Nephron progenitor cell (in vitro differentiated cells): ENCODE measurements at regions not wholly inside any gene's neighbourhood (a gene's known extent, or its start where the extent isn't known, plus 50 kb on each side); places are given as distances from the start of the nearest gene placed in this dataset.

ENCODE experiments used
- DNase-seq: peaks from one replicate; pipeline ENCODE4 v3.0.0; 2021
- H3K27ac Mint-ChIP-seq: 2 replicates; pipeline ENCODE4 v1.8.0; 2021; ENCODE audit warnings: mild to moderate bottlenecking, moderate library complexity, mixed read lengths
- H3K27me3 Mint-ChIP-seq: 2 replicates; pipeline ENCODE4 v1.8.0; 2021; ENCODE audit warnings: mild to moderate bottlenecking, low read depth, mixed read lengths; ENCODE audit not compliant: poor library complexity
- H3K36me3 Mint-ChIP-seq: 2 replicates; pipeline ENCODE4 v1.8.0; 2021; ENCODE audit warnings: low read depth, mixed read lengths
- H3K4me1 Mint-ChIP-seq: 2 replicates; pipeline ENCODE4 v1.8.0; 2021; ENCODE audit warnings: mixed read lengths
- H3K4me3 Mint-ChIP-seq: 2 replicates; pipeline ENCODE4 v1.8.0; 2021; ENCODE audit warnings: mild to moderate bottlenecking, moderate library complexity, mixed read lengths
- H3K9me3 Mint-ChIP-seq: 2 replicates; pipeline ENCODE4 v1.8.0; 2021; ENCODE audit warnings: mild to moderate bottlenecking, moderate library complexity, mixed read lengths
- TF ChIP-seq, protein P1 (sequence below): fragments of 200-600 bp; sonication (generic); IDR thresholded peaks from 2 replicates; pipeline ENCODE4 v1.5.0; 2021; ENCODE audit warnings: antibody characterized with exemption

DNA sequence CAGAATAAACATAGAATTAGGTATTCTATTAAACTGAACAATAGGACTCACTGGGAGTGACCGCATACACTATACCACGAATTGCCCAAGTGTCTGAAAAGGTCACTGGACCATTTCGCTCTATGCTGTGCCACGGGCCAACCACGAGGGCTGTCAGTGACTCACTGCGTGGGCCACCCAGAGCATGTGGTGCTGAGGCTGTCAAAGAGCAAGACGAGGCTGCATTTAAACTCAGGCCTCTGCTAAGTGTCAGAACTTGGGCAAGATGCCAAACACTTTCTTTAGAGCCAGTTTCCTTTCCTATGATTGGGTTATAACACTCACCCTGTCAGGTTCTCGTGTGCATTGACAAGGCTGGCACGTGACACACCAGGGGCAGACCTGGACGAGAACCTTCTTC lies 97.5 kb downstream of the SH3YL1 start:
- H3K4me1 Mint-ChIP-seq, result peaks cover 11% of the 10 kb centered on the region
- no peak overlapping the region for H3K27ac Mint-ChIP-seq
- TF ChIP-seq, protein P1, sequence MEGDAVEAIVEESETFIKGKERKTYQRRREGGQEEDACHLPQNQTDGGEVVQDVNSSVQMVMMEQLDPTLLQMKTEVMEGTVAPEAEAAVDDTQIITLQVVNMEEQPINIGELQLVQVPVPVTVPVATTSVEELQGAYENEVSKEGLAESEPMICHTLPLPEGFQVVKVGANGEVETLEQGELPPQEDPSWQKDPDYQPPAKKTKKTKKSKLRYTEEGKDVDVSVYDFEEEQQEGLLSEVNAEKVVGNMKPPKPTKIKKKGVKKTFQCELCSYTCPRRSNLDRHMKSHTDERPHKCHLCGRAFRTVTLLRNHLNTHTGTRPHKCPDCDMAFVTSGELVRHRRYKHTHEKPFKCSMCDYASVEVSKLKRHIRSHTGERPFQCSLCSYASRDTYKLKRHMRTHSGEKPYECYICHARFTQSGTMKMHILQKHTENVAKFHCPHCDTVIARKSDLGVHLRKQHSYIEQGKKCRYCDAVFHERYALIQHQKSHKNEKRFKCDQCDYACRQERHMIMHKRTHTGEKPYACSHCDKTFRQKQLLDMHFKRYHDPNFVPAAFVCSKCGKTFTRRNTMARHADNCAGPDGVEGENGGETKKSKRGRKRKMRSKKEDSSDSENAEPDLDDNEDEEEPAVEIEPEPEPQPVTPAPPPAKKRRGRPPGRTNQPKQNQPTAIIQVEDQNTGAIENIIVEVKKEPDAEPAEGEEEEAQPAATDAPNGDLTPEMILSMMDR, result no peak
- peaks cover 3% of the 10 kb centered on the region for H3K27me3 Mint-ChIP-seq
- no peaks in the 10 kb centered on the region for H3K36me3 Mint-ChIP-seq
- H3K9me3 Mint-ChIP-seq, result no peaks in the 10 kb centered on the region
- no peak overlapping the region for H3K4me3 Mint-ChIP-seq
- no peak for DNase-seq

DNA sequence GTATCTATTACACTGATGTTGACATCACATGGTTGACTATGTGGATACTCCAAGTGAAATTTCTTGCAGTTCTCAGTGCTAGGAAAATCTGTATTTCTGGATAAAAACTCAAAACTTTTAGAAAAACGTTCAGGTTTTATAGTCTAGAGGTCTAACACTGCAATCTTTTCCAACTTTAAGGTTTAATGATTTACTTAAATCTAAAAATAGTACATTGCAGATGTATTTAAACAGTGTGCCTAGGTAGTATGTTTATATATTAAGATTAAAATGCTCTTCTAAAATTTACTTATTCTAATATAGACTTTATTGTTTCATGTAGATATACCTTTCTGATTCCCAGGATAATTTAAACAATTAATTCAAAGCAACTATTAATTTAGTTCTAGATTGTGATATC lies 98.3 kb downstream of the SH3YL1 start:
- Mint-ChIP-seq H3K27me3 (peaks cover 8% of the 10 kb centered on the region), H3K4me1 (peaks cover 16% of the 10 kb centered on the region), H3K4me3 (no peak overlapping the region), H3K9me3 (no peaks in the 10 kb centered on the region), H3K36me3 (no peaks in the 10 kb centered on the region), H3K27ac (no peak overlapping the region)
- no peak for DNase-seq
- TF ChIP-seq, protein P1, result no peak

DNA sequence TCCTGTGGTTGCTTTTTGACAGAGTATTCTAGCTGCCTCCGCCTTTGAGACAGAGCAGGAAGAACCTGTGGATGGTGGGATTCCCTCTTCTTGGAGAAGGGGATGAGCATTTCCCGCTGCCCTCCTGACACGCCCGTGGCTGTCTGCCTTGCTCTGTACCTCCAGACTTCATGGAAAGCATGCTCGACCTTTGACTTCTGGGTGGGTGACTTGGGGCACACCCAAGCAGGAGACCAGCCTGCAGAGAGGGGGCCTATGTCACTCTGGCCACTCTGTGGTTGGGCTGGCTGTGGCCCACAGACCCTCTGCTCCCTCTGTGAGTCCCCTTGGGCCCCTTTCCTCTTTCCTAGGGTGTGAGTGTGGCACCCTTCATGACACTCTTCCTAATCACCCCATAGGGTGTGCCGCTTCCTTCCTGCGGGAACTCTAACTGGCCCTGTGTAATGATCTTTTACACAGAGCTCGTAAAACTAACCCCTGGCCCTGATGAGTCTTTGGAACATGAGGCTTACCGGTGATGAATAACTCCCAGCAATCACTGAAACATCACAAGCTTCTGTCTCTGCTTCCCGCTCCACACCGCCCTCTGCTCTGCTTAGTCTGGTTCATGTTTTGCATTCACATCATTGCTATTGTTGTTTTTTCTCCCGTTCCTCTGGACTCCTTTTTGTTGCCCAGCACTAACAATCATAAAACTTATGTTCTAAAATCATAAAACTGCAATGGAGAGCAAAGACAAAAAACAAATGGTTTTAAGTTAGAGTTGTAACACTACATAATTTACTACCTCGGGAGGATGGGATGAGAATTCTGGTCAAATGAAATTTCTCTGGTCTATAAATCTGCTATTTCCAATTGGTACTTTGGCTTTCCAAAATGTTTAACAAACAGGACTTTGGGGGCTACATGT lies 101.1 kb downstream of the SH3YL1 start:
- H3K4me1 Mint-ChIP-seq, result peaks cover 16% of the 10 kb centered on the region
- no peaks in the 10 kb centered on the region for H3K9me3 Mint-ChIP-seq
- peak overlapping the region; percentile 26 for H3K27ac Mint-ChIP-seq
- H3K4me3 Mint-ChIP-seq, result no peak overlapping the region
- TF ChIP-seq, protein P1, result no peak
- peaks cover 15% of the 10 kb centered on the region for H3K27me3 Mint-ChIP-seq
- H3K36me3 Mint-ChIP-seq, result no peaks in the 10 kb centered on the region
- DNase-seq, result no peak

DNA sequence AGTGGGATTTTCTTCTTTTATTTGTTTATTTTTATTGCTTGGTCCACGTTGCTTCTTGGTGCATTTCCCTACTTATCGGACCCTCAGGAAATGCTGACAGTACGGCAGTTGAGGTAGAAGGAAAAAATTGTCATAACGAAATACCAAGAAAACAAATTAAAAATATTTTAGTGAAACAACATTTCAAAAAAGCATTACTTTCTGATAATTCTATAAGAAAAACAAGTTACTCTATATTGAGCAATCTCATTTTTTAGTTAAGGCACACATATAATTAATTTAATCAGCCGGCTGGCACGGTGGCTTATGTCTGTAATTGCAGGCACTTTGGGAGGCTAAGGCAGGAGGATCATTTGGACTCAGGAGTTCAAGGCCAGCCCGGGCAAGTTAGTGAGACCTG lies 102.1 kb downstream of the SH3YL1 start:
- no peak for DNase-seq
- H3K9me3 Mint-ChIP-seq, result no peaks in the 10 kb centered on the region
- peaks cover 15% of the 10 kb centered on the region for H3K27me3 Mint-ChIP-seq
- TF ChIP-seq, protein P1, result no peak
- no peak overlapping the region for H3K27ac Mint-ChIP-seq
- no peaks in the 10 kb centered on the region for H3K36me3 Mint-ChIP-seq
- peaks cover 16% of the 10 kb centered on the region for H3K4me1 Mint-ChIP-seq
- H3K4me3 Mint-ChIP-seq, result no peak overlapping the region

DNA sequence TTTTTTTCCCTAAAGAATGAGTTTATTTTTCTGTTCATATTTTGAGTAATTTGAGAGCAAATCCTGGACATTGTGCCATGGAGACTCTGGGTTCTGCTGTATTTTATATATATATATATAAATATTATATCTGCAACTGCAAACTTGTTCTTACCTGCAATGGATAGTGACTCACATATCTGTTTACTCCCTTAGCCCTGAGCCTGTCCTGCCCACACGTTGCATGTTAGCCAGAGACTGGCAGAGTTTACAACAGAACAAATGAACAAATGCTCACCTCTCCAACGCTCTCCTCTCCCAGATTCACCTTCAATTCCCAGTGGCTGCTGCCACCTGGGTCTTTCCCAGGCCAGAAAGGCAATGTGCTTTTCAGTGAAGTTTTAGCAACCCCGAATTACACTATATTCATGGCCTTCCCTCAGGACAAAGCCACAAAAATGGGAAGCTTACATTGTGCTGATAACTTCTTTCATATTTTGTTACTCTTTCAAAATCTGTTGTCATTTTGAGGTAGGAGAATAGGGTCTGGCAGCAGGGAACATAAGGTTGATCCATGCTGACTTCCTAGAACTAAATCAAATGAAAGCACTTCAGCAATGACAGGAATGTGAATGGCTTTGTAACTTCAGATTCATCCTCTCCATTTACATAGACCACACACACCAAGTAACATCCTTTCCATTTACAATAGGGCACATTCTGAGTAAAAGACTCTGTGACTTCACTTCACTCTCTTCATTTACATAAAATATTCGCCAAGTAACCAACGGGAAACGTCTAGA lies 105.4 kb upstream of the FAM110C start:
- Mint-ChIP-seq H3K27me3 (peaks cover 3% of the 10 kb centered on the region), H3K4me3 (no peak overlapping the region), H3K36me3 (no peaks in the 10 kb centered on the region), H3K27ac (no peak overlapping the region), H3K4me1 (peaks cover 8% of the 10 kb centered on the region), H3K9me3 (no peaks in the 10 kb centered on the region)
- DNase-seq, result no peak
- TF ChIP-seq, protein P1, result no peak
